NCI-H748 treated with DMSO at 0.1 percent for 48 hours (cell line): ENCODE measurements at regions not wholly inside any gene's neighbourhood (a gene's known extent, or its start where the extent isn't known, plus 50 kb on each side); places are given as distances from the start of the nearest gene placed in this dataset.

Experiments
- DNase-seq: peaks from one replicate; lab custom pipeline; 2025; lab: John Stamatoyannopoulos, UW

DNA sequence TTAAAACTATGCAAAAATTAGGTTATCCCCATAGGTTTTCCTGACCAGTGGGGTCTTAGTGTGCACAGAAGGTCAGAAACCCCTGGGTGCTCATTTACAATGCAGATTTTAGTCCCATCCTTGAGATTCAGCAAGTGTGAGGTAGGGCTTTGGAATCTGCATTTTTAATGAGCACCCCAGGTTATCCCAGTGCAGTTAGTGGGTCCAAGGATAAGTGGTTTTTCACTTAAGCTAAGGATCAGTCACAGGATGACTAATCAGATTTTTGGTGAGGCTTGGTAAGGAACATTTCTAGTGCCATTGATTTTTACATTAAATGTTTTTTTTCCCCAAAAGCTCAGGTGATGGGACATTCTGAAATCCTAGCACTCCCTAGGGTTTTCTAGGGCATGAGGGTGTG is 50.7 kb upstream of the MGAT5 start:
- no peak for DNase-seq
